Activated gamma-delta T cell treated with Interleukin-2 at 50 U/mL for 16 hours (primary cell): ENCODE measurements at regions not wholly inside any gene's neighbourhood (a gene's known extent, or its start where the extent isn't known, plus 50 kb on each side); places are given as distances from the start of the nearest gene placed in this dataset.

Experiments
- DNase-seq: peaks from one replicate; pipeline ENCODE4 v3.0.0-alpha.2; 2020

DNA sequence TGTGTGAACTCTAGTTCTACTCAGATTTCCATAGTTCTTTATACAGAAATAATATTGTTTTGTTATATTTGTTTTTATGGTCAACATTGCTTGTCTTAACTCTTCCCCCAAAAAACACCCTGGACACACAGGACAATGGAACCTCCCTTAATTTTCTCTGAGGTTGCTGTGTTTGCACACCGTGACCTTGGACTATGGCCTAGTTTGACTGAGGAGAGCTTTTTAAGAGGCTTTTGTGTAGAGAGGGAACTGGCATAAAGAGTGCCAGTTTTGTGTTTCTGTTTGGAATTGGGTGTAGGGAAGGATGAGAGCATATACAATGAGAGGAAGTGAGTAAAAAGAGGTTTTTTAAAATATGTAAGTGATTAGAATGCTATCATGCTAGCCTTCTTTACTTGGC is 101.1 kb upstream of the MEF2C start:
- DNase-seq: no peak

- no peak for DNase-seq
Observed at GRCh38 chr5:88979726-88980125, 96.7 kb upstream of the MEF2C start.

DNA sequence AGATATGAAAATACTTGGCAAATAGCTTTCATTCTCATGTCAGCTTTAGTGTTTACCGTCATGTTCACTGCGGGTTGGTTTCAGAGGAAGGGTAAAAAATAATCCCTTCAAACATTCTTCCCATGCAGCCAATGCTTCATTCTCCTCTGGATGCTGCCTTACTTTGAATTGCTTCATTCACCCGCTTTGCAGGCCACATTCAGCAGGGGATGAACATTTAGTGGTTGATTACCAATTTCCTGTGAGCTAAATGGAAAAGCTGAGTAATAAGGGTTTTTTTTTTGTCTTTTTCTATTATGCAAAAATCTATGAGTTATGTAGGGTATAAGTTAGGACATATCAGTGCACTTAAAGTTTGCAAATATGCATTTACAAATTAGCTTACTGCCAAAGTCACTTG is 96.3 kb upstream of the MEF2C start:
- DNase-seq: no peak

DNA sequence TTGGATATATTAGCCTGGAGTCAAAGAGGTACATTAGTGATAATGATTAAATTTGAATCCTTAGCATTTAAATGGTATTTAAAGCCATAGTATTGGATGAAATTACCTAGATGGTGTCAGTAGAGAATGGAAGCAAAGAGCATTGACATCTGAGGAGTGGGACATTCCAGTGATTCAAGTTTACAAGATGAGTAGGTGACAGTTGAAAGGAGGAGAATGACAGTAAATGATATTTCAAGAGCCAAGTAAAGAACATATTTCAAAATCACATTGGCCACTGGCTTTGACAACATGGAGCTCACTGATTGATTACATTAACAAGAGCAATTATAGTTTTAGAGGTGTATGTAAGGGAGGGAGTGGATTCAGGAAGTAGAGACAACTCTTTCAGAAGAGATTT is 93.9 kb upstream of the MEF2C start:
- DNase-seq: no peak

DNA sequence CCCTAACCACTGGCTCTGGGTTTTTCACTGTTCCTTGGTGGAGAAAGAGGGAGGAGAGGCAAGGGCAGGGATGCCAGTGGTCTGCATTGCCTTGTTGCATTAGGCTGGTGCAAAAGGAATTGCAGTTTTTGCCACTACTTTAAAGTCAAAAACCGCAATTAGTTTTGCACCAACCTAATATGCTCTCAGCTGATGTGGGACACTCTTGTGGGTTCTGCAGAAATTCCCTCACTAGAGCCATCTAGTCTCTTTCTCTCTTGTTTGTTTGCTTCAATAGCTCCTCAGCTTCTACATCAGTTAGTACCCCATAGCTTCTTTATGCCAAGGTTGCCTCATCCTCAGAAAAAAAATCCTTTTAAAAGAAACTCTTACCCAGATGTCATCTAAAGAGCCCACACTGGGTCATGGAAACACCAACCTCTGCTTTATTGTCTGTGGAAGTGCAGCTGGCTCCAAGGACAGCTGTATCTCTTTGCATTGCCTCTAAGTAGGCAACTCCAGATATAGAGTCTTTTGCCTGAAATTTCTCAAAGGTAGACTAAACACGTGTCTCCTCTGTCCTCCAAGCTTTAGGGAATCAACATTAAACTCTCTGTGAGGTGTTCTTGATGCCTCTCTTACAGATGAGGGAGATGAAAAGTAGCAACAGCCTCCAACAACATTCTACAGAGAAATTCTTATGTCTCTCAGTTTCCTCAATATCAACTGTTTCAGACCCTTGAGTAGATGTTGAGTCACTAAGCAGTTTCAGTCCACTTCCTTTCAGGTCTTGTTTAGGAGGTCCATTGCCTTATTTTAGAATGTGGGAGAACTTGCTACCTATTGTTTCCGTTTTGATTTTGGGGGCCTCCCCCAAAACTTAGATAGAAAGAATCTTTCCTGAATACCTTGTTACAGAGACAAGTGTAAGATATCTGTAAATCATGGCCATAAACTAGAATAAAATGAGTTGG is 84.9 kb upstream of the MEF2C start:
- DNase-seq: no peak

DNA sequence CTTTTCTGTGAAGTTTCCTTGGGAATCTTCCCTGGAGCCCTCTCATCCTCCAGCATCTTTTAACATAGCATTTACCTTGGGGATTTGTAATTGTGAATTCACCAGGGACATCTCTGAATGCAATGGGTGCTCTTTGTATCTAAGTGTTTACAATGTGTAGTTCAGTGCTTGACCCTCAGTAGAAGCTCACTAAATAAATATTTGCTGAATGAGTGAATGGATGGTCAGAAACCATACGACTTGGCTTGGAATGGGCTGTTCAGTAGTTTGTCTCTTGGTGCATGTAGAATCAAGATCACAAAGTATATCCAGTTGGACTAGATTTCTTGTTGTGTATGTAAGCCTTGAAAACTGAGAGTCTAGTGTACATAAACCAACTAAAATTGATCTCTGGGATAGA is 81.8 kb upstream of the MEF2C start:
- no peak for DNase-seq

DNA sequence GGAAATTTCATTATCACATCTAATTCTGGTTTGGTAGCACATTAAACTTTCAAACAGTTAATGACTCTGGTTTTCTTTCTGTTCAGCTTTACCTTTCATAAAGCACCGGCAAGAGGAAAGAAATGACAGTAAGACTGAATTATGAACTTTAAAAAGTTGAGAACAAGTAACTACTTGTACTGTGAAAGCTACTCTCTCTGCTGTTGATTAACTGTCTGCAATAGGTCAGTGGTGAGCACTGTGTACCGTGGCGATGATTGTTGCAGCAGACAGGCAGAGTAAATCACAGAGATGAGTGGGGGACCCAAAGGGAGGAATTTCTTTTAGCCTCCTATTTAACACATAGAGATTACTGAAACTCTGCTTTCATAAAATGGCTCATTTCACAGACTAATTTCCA is 74.0 kb upstream of the MEF2C start:
- DNase-seq: no peak

DNA sequence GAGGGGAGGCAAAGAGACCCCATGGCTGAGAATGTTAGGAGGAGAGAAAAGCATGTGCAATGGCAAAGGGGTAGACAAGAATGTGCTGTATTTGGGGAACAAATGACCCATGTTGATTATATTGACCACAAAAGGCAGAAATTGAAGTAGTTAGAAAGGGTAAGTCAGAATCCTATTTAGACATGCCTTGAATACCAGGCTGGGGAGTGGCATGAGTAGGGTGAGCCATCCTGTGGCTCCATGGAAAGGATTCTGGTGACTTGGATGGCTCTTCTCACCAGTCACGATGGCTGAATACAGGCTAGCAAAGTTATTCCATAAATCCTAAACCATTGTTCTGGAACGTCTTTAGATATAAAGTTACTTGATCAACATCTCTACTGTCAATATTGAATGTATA is 73.4 kb upstream of the MEF2C start:
- no peak for DNase-seq

GRCh38 chr5:88955403-88955802 is 72.4 kb upstream of the MEF2C start:
- DNase-seq: no peak

DNA sequence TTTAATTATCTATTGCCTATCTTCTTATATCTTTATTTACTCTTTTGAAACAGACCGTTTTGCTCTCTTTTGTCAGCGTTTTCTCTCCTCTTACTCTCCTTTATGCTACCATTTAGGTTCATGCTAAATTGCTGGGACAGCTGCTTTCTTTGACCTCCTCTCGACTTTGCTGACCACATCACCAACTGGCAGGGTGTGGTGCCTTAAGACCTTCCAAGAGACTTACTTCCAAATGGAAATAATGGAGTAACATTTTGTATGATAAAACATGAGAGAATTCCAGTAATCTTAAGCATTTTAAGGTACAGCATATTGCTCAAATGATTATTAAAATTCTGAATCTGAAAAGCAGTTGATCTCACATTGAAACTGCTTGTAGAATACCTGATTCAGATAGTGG is 71.5 kb upstream of the MEF2C start:
- DNase-seq: no peak

- no peak for DNase-seq
Observed at GRCh38 chr5:88952996-88953643, 70.1 kb upstream of the MEF2C start.

- DNase-seq: no peak
Observed at GRCh38 chr5:88952344-88952743, 69.4 kb upstream of the MEF2C start.

- DNase-seq: no peak
Observed at GRCh38 chr5:88951457-88951856, 68.5 kb upstream of the MEF2C start.

DNA sequence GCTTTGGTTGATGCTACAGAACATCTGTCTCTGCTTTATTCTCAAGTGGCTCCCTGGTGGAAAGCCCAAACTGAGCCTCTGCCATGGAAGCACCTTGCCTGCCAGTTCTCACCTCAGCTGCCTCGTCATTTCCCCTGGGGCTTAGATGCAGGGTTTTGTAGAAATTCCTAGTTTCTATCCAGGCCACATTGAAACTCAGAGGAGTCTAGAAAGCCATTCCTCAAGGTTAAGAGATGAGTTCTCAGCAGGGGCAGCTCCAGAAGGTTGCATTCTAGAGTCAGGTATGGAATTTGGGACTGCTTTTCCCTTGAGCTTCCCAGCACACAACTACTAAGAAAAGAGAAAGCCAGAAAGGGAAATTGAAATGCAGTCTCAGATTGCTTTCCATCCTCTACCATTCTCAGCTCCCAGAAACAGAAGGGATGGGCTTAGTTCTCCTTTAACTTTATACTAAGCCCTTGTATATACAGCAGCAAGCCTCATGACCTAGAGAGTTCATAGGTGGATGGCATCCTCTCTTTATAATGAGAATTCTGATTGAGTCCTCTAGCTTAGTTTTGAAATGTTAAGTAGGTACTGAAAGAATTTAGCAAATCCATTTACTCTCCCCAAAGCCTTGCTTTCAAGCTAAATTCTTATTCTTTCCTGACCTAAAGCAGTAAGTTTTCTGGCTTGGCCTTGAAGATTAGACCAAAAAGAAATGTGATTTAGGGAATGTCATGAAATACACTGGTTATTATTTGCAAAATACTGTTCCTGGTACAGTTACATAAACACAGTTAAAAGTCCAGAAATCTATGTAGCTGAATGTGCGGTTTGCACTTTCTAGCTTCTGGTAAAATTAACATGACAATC is 66.0 kb upstream of the MEF2C start:
- DNase-seq: no peak

DNA sequence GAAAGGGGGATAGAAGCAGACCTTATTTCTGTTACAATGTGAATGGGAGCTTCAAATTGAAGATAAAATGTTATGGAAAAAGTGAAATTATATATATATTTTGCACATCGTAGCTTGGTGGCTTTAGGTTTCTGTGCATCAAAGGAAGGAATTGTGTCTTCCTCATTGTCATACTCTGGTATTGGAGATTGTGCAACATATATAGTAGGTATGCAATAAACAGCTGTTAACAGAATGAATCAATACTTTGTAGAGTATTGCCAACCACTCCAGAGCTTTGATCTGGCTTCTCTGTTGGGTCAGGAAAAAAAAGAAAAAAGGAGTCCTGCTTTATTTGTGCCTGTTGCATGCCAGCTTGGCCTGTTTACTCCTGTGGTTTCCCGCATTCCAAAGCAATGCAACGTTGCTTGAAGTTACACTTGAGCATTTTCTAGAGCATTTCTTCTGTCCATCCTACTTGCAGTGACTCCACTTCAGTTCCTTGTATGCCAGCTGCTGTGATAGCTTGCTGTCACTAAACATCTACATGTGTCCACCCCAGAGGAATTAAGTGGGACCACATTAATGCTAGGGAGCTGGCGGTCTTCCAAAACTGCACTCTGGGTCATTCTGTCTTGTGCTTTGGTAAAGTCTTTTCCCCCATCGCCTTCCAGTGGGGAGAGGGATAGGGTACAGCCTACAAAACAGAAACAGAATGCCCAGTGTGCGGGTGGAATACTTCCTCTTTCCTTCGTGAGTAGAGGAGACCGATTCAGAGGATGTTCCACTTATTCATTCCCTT is 62.0 kb upstream of the MEF2C start:
- no peak for DNase-seq

- DNase-seq: no peak
Observed at GRCh38 chr5:88941581-88941980, 58.6 kb upstream of the MEF2C start.

GRCh38 chr5:88940713-88941112 is 57.7 kb upstream of the MEF2C start:
- DNase-seq: no peak

- no peak for DNase-seq
Observed at GRCh38 chr5:88939300-88939699, 56.3 kb upstream of the MEF2C start.

DNA sequence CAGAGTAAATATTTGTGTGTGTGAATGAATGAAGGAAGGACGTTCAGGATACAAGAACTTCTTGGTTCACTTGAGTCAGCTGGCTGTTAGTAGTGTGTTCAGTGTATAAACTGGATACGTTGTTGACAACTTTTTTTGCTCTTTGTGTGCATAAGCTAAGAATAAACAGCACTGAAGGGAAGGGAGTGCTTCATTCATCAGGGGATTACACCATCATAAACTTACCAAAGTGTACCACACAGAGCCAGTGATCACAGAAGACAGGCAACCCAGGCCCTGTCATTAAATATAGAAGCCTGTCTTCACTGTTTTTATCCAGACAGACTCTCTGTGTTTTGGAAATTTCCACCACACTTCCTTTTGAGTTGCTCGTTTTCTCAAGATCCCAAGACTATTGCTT is 55.5 kb upstream of the MEF2C start:
- no peak for DNase-seq

- DNase-seq: no peak
Observed at GRCh38 chr5:88937406-88937805, 54.4 kb upstream of the MEF2C start.

GRCh38 chr5:88934439-88934838 is 51.5 kb upstream of the MEF2C start:
- no peak for DNase-seq
